ENCODE measurements at regions not wholly inside any gene's neighbourhood (a gene's known extent, or its start where the extent isn't known, plus 50 kb on each side); places are given as distances from the start of the nearest gene placed in this dataset.

GRCh38 chr6:105746130-105746505 is 340.0 kb upstream of the PRDM1 start:
- no peaks in the 10 kb centered on the region for H3K4me1 ChIP-seq (ENCODE audit: insufficient read depth, low read length)
- DNase-seq (ENCODE audit: low spot score): no peak
- intact Hi-C loops (cut with micrococcal nuclease; ENCODE audit: unreplicated experiment): no loop called here
- CTCF ChIA-PET (ENCODE audit: low intra/inter-chr PET ratio, low total read pairs): no interaction called here
- H3K4me3 ChIP-seq (replicated peaks in 1 of 3; ENCODE audit: insufficient read depth in 1 of 3, low read depth in 2 of 3, low read length in 3 of 3): no peak overlapping the region
- H2AFZ ChIP-seq (ENCODE audit: low read length): no peak overlapping the region
- FAIRE-seq: no peak
- H3K27me3 ChIP-seq (ENCODE audit: control insufficient read depth in 1 of 2, insufficient read depth in 2 of 2, low read length in 2 of 2): peaks cover 0 to 18% of the 10 kb centered on the region in 2 experiments; a peak in 3 of 5 replicates
- no peak overlapping the region for H3K4me2 ChIP-seq (ENCODE audit: low read depth, low read length)
- no peaks in the 10 kb centered on the region for H4K20me1 ChIP-seq (ENCODE audit: insufficient read depth, low read length)
- H3K27ac ChIP-seq (ENCODE audit: extremely low read length, insufficient read depth, low read length): no peak overlapping the region
- H3K36me3 ChIP-seq (replicated peaks in 1 of 2; ENCODE audit: control insufficient read depth in 1 of 2, insufficient read depth in 2 of 2, low read length in 2 of 2): no peaks in the 10 kb centered on the region
- no peak overlapping the region for H3K9ac ChIP-seq (ENCODE audit: insufficient read depth, low read depth, low read length)
- 0% methylated on average over 1 of the region's 1 CpG for WGBS (ENCODE audit: low lambda C conversion rate)
- ATAC-seq: no peak
- H3K9me3 ChIP-seq (ENCODE audit: low read length): no peaks in the 10 kb centered on the region
- POLR2A ChIA-PET: no interaction called here
- no TSS peak for BruUV-seq (replicated peaks)
- TF ChIP-seq LRRFIP1 (CRISPR knock-in tag; conservative IDR thresholded peaks at IDR 0.05) (no peak), CC2D1A (CRISPR knock-in tag; IDR thresholded peaks at IDR 0.05) (no peak), ZNF34 (CRISPR knock-in tag; IDR thresholded peaks at IDR 0.05; ENCODE audit: borderline replicate concordance) (no peak), KLF15 (CRISPR knock-in tag; IDR thresholded peaks at IDR 0.05; ENCODE audit: borderline replicate concordance) (no peak), MLLT10 (CRISPR knock-in tag; IDR thresholded peaks at IDR 0.05) (no peak), ZNF577 (CRISPR knock-in tag; IDR thresholded peaks at IDR 0.05; ENCODE audit: borderline replicate concordance, low read depth) (no peak), ZNF629 (CRISPR knock-in tag; conservative IDR thresholded peaks at IDR 0.05) (no peak), ZNF572 (CRISPR knock-in tag; IDR thresholded peaks at IDR 0.05) (no peak), ZNF570 (CRISPR knock-in tag; IDR thresholded peaks at IDR 0.05; ENCODE audit: borderline replicate concordance) (no peak), SP140L (CRISPR knock-in tag; IDR thresholded peaks at IDR 0.05; ENCODE audit: borderline replicate concordance) (no peak), ZBTB3 (CRISPR knock-in tag; IDR thresholded peaks at IDR 0.05; ENCODE audit: borderline replicate concordance, low read depth) (no peak), TCF7 (IDR thresholded peaks at IDR 0.05; ENCODE audit: low read depth) (no peak), TSC22D2 (CRISPR knock-in tag; IDR thresholded peaks at IDR 0.05; ENCODE audit: borderline replicate concordance) (no peak), SNAPC5 (CRISPR knock-in tag; IDR thresholded peaks at IDR 0.05; ENCODE audit: borderline replicate concordance) (no peak), NKX3-1 (CRISPR knock-in tag; IDR thresholded peaks at IDR 0.05) (no peak)
- H3K79me2 ChIP-seq (ENCODE audit: insufficient read depth, low read length): no peaks in the 10 kb centered on the region
- in situ Hi-C loops (cut with HindIII; ENCODE audit: extremely low pct_ligation_motif_present, low pct_unique_long_range_greater_than_20kb): loop anchor here (25.0 kb wide), 1 partner anchor 466 kb away; no protein-coding TSS in a partner anchor
